Cardiac muscle cell (in vitro differentiated cells and primary cell): ENCODE measurements at regions not wholly inside any gene's neighbourhood (a gene's known extent, or its start where the extent isn't known, plus 50 kb on each side); places are given as distances from the start of the nearest gene placed in this dataset.

Experiments
- DNase-seq, 2 donors: peaks; one replicate each; pipeline versions ENCODE4 v3.0.0 to v3.0.0-alpha.2; 2010 to 2017; ENCODE audit warnings: low read depth in 1 of 2, low spot score in 1 of 2
- H3K27ac ChIP-seq: fragments of 200-600 bp; sonication (generic); 2 replicates; pipeline ENCODE4 v1.5.1; 2016
- H3K27me3 ChIP-seq: fragments of 200-600 bp; sonication (generic); 2 replicates; pipeline ENCODE4 v1.6.0; 2016; ENCODE audit warnings: control low read depth
- H3K36me3 ChIP-seq: fragments of 200-600 bp; sonication (generic); 2 replicates; pipeline ENCODE4 v1.5.1; 2016; ENCODE audit warnings: control low read depth
- H3K4me1 ChIP-seq: fragments of 200-600 bp; sonication (generic); 2 replicates; pipeline ENCODE4 v1.8.1; 2017; ENCODE audit warnings: low read depth, mild to moderate bottlenecking, mixed run types
- H3K4me3 ChIP-seq: fragments of 200-600 bp; sonication (generic); 2 replicates; pipeline ENCODE4 v1.5.1; 2016; ENCODE audit warnings: mild to moderate bottlenecking
- H3K9me3 ChIP-seq: fragments of 200-600 bp; sonication (generic); 2 replicates; pipeline ENCODE4 v1.5.1; 2017; ENCODE audit warnings: low read depth, mild to moderate bottlenecking, control low read depth
- CTCF ChIP-seq: IDR thresholded peaks from 2 replicates; pipeline ENCODE4 v1.5.1; 2012; ENCODE audit warnings: low read depth, mild to moderate bottlenecking, low read length

DNA sequence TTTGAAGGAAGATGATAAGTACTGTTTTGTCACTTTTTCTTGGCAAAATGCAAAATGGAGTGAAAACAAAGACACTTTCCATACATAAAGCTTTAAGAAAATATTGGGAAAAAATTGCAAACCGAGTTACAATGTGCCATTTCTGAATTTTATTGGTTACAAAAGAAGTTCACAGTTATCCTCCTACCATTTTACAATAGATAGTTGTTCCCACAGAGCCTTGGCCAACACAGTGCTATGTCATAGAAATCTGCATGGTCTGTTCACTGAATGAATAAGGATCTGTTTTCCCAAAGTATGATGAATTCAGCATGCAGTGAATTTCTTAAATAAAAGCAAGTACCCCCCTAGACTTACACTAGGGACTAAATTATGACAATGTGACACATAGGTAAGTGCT is 268.2 kb upstream of the POU3F2 start:
- H3K9me3 ChIP-seq: no peaks in the 10 kb centered on the region
- no peak overlapping the region for H3K27ac ChIP-seq
- no peaks in the 10 kb centered on the region for H3K4me1 ChIP-seq
- H3K27me3 ChIP-seq: no peaks in the 10 kb centered on the region
- no peak for DNase-seq
- H3K4me3 ChIP-seq: no peak overlapping the region
- no peak for TF ChIP-seq CTCF
- no peaks in the 10 kb centered on the region for H3K36me3 ChIP-seq

- Histone ChIP-seq H3K36me3 (no peaks in the 10 kb centered on the region), H3K4me3 (no peak overlapping the region), H3K9me3 (no peaks in the 10 kb centered on the region), H3K27ac (no peak overlapping the region), H3K27me3 (no peaks in the 10 kb centered on the region), H3K4me1 (peaks cover 12% of the 10 kb centered on the region)
- DNase-seq: no peak
- TF ChIP-seq CTCF: no peak
Observed at GRCh38 chr6:98572579-98572978, 261.8 kb upstream of the POU3F2 start.

- Histone ChIP-seq H3K27me3 (no peaks in the 10 kb centered on the region), H3K36me3 (no peaks in the 10 kb centered on the region), H3K9me3 (no peaks in the 10 kb centered on the region), H3K4me3 (no peak overlapping the region), H3K4me1 (peaks cover 12% of the 10 kb centered on the region), H3K27ac (no peak overlapping the region)
- TF ChIP-seq CTCF: no peak
- DNase-seq: peak in 1 of 2 donors; percentile 41
Observed at GRCh38 chr6:98574984-98575383, 259.4 kb upstream of the POU3F2 start.

GRCh38 chr6:98576791-98577190 is 257.6 kb upstream of the POU3F2 start:
- Histone ChIP-seq H3K4me3 (no peak overlapping the region), H3K4me1 (peaks cover 12% of the 10 kb centered on the region), H3K27ac (no peak overlapping the region), H3K27me3 (no peaks in the 10 kb centered on the region), H3K36me3 (no peaks in the 10 kb centered on the region), H3K9me3 (no peaks in the 10 kb centered on the region)
- DNase-seq: no peak
- TF ChIP-seq CTCF: no peak

GRCh38 chr6:98578016-98578415 is 256.4 kb upstream of the POU3F2 start:
- Histone ChIP-seq H3K4me1 (peaks cover 12% of the 10 kb centered on the region), H3K4me3 (no peak overlapping the region), H3K27me3 (no peaks in the 10 kb centered on the region), H3K27ac (no peak overlapping the region), H3K9me3 (no peaks in the 10 kb centered on the region), H3K36me3 (no peaks in the 10 kb centered on the region)
- no peak for TF ChIP-seq CTCF
- no peak for DNase-seq

DNA sequence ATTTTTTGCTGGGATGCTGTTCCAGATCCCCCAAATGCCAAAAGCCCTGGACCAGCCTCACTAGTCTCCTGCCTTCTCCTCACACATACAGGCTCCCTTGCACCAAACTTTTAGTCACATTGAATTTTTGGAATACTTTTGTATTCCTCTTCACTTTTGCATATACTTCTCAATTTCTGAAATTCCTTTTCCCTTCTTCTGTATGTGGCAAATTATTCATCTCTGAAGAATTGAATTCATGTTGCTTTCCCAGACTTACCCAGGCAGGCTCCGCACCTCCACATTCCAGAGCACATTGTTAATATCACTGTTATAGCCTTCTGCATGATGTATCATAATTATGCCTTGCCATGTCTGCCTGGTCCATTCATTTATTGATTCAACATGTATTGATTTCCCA is 255.3 kb upstream of the POU3F2 start:
- Histone ChIP-seq H3K27ac (no peak overlapping the region), H3K36me3 (no peaks in the 10 kb centered on the region), H3K27me3 (no peaks in the 10 kb centered on the region), H3K4me3 (no peak overlapping the region), H3K9me3 (no peaks in the 10 kb centered on the region), H3K4me1 (peaks cover 12% of the 10 kb centered on the region)
- DNase-seq: no peak
- no peak for TF ChIP-seq CTCF
